IMR-90 (cell line): ENCODE measurements at regions not wholly inside any gene's neighbourhood (a gene's known extent, or its start where the extent isn't known, plus 50 kb on each side); places are given as distances from the start of the nearest gene placed in this dataset.

ENCODE experiments used
- ATAC-seq: fragments of 200-7000 bp; cut with Tn5 transposase; 2 replicates; pipeline ENCODE4 v1.9.1; 2020; ENCODE audit warnings: low read depth, mild to moderate bottlenecking, moderate library complexity
- BruUV-seq: library from RNA; stranded (reverse); fragments of 400-500 nt; replicated peaks from 2 replicates; lab custom pipeline; 2021; lab: Mats Ljungman, UMichigan
- CTCF ChIA-PET: fragments of 300-600 bp; formaldehyde crosslinking; extraction: SDS; loops from one replicate; lab custom pipeline; 2021; ENCODE audit warnings: antibody characterized with exemption; lab: Yijun Ruan, JAX
- POLR2A ChIA-PET: fragments of 300-600 bp; sonication (Branson Sonifier 250); formaldehyde crosslinking; loops from one replicate; lab custom pipeline; 2022; ENCODE audit warnings: antibody characterized with exemption; ENCODE audit not compliant: unreplicated experiment; lab: Charles Lee
- DNase-seq: peaks from one replicate; pipeline ENCODE4 v3.0.0; 2013
- H2AFZ ChIP-seq: replicated peaks from 2 replicates; pipeline ENCODE3; 2013; ENCODE audit warnings: low read length, mild to moderate bottlenecking; ENCODE audit not compliant: poor library complexity
- H2AK5ac ChIP-seq: 2 replicates; pipeline ENCODE4 v1.6.1; 2013; ENCODE audit warnings: low read depth, low read length, inconsistent platforms
- H2AK9ac ChIP-seq: replicated peaks from 2 replicates; pipeline ENCODE3; 2013; ENCODE audit warnings: mild to moderate bottlenecking, low read depth, low read length, moderate library complexity; ENCODE audit not compliant: poor library complexity
- H2BK120ac ChIP-seq: 2 replicates; pipeline ENCODE4 v1.6.1; 2013; ENCODE audit warnings: low read depth, low read length, inconsistent platforms
- H2BK15ac ChIP-seq: 3 replicates; pipeline ENCODE4 v1.6.1; 2013; ENCODE audit warnings: low read depth, low read length, inconsistent platforms
- H2BK20ac ChIP-seq: 2 replicates; pipeline ENCODE4 v1.6.1; 2013; ENCODE audit warnings: low read depth, mild to moderate bottlenecking, inconsistent platforms, low read length, moderate library complexity
- H2BK5ac ChIP-seq: 2 replicates; pipeline ENCODE4 v1.6.1; 2013; ENCODE audit warnings: mild to moderate bottlenecking, low read depth, low read length, inconsistent platforms; ENCODE audit not compliant: poor library complexity, severe bottlenecking
- H3K14ac ChIP-seq: replicated peaks from 2 replicates; pipeline ENCODE4 v1.6.1; 2013; ENCODE audit warnings: low read depth, low read length, inconsistent platforms
- H3K18ac ChIP-seq: 2 replicates; pipeline ENCODE4 v1.6.1; 2013; ENCODE audit warnings: low read depth, low read length, control low read depth
- H3K23ac ChIP-seq: 2 replicates; pipeline ENCODE4 v1.6.1; 2013; ENCODE audit warnings: low read depth, low read length, inconsistent platforms
- H3K27ac ChIP-seq: 2 replicates; pipeline ENCODE4 v1.5.1; 2013; ENCODE audit warnings: mild to moderate bottlenecking, control low read depth, low read length; ENCODE audit not compliant: insufficient read depth
- H3K27me3 ChIP-seq: 2 replicates; pipeline ENCODE4 v1.6.1; 2013; ENCODE audit warnings: low read length; ENCODE audit not compliant: control insufficient read depth, insufficient read depth
- H3K36me3 ChIP-seq: 2 replicates; pipeline ENCODE4 v1.6.1; 2013; ENCODE audit warnings: low read length, mixed read lengths; ENCODE audit not compliant: control insufficient read depth, insufficient read depth
- H3K4ac ChIP-seq: 2 replicates; pipeline ENCODE4 v1.6.1; 2013; ENCODE audit warnings: low read depth, low read length, inconsistent platforms
- H3K4me1 ChIP-seq: 2 replicates; pipeline ENCODE4 v1.6.1; 2013; ENCODE audit warnings: low read length, mixed read lengths; ENCODE audit not compliant: control insufficient read depth, insufficient read depth
- H3K4me2 ChIP-seq: 2 replicates; pipeline ENCODE4 v1.6.1; 2013; ENCODE audit warnings: low read depth, mild to moderate bottlenecking, control low read depth, low read length, moderate library complexity
- H3K4me3 ChIP-seq: 2 replicates; pipeline ENCODE4 v1.5.1; 2013; ENCODE audit warnings: low read depth, mild to moderate bottlenecking, control low read depth, low read length, moderate library complexity; ENCODE audit not compliant: insufficient read depth
- H3K56ac ChIP-seq: 2 replicates; pipeline ENCODE4 v1.6.1; 2013; ENCODE audit warnings: low read length, inconsistent platforms; ENCODE audit not compliant: insufficient read depth; ENCODE audit errors: extremely low read depth
- H3K79me1 ChIP-seq, 2 experiments: 2 replicates each; pipeline ENCODE4 v1.6.1; 2013; ENCODE audit warnings: low read length in 2 of 2, inconsistent platforms in 1 of 2, low read depth in 1 of 2
- H3K9ac ChIP-seq: 2 replicates; pipeline ENCODE4 v1.6.1; 2013; ENCODE audit warnings: low read depth, low read length, control low read depth
- H3K9me1 ChIP-seq: 2 replicates; pipeline ENCODE4 v1.6.1; 2013; ENCODE audit warnings: low read length, inconsistent platforms; ENCODE audit not compliant: insufficient read depth
- H3K9me3 ChIP-seq: 2 replicates; pipeline ENCODE4 v1.6.1; 2013; ENCODE audit warnings: low read length; ENCODE audit not compliant: control insufficient read depth, insufficient read depth
- H4K20me1 ChIP-seq: 2 replicates; pipeline ENCODE4 v1.6.1; 2013; ENCODE audit warnings: low read length, inconsistent platforms; ENCODE audit not compliant: insufficient read depth
- H4K5ac ChIP-seq: 2 replicates; pipeline ENCODE4 v1.6.1; 2013; ENCODE audit warnings: mild to moderate bottlenecking, low read depth, low read length, control low read depth
- H4K8ac ChIP-seq, 2 experiments: 2 replicates each; pipeline ENCODE4 v1.6.1; 2013; ENCODE audit warnings: low read depth in 2 of 2, low read length in 2 of 2, control low read depth in 1 of 2, inconsistent platforms in 1 of 2
- H4K91ac ChIP-seq: 2 replicates; pipeline ENCODE4 v1.6.1; 2013; ENCODE audit warnings: low read depth, low read length, inconsistent platforms; ENCODE audit not compliant: insufficient read depth
- BHLHE40 ChIP-seq: fragments of 150-350 bp; IDR thresholded peaks from 2 replicates; pipeline ENCODE4 v1.6.1; 2016; ENCODE audit warnings: mild to moderate bottlenecking, low read depth, low read length
- CEBPB ChIP-seq: IDR thresholded peaks from 2 replicates; pipeline ENCODE4 v1.6.1; 2012; ENCODE audit warnings: low read depth, low read length, improper control_type of control experiment
- CHD1 ChIP-seq: IDR thresholded peaks from 2 replicates; pipeline ENCODE4 v1.6.1; 2012; ENCODE audit warnings: low read depth, low read length, improper control_type of control experiment
- FOS ChIP-seq: fragments of 150-350 bp; IDR thresholded peaks from 2 replicates; pipeline ENCODE4 v1.6.1; 2016; ENCODE audit warnings: low read depth, low read length
- MAFK ChIP-seq: IDR thresholded peaks from 2 replicates; pipeline ENCODE4 v1.6.1; 2012; ENCODE audit warnings: low read depth, low read length, improper control_type of control experiment
- MAZ ChIP-seq: IDR thresholded peaks from 2 replicates; pipeline ENCODE4 v1.6.1; 2012; ENCODE audit warnings: low read depth, mild to moderate bottlenecking, low read length, improper control_type of control experiment, moderate library complexity, borderline replicate concordance
- NFE2L2 ChIP-seq: fragments of 150-350 bp; IDR thresholded peaks from 2 replicates; pipeline ENCODE4 v1.6.1; 2016; ENCODE audit warnings: low read depth, mild to moderate bottlenecking, low read length
- RAD21 ChIP-seq: IDR thresholded peaks from 2 replicates; pipeline ENCODE4 v1.6.1; 2012; ENCODE audit warnings: low read length, improper control_type of control experiment
- SMC3 ChIP-seq: fragments of 150-350 bp; IDR thresholded peaks from 2 replicates; pipeline ENCODE4 v1.6.1; 2016; ENCODE audit warnings: low read depth, mild to moderate bottlenecking, antibody characterized with exemption, low read length, moderate library complexity
- dilution Hi-C: fragments of 300-500 bp; cut with HindIII; formaldehyde crosslinking; loops from one replicate; pipeline ENCODE4 v1.14.3; 2018; ENCODE audit warnings: low sequenced_read_pairs; ENCODE audit not compliant: unreplicated experiment
- in situ Hi-C: fragments of 300-500 bp; cut with MboI; formaldehyde crosslinking; loops from 3 replicates; pipeline ENCODE4 v1.14.3; 2019; ENCODE audit warnings: low sequenced_read_pairs, inconsistent platforms, mixed read lengths
- intact Hi-C: fragments of 100-400 bp; cut with micrococcal nuclease; formaldehyde crosslinking; loops from 2 replicates; pipeline ENCODE4 v1.10.0; 2022
- TF ChIP-seq, protein P1 (sequence below): fragments of 150-350 bp; IDR thresholded peaks from 2 replicates; pipeline ENCODE4 v1.6.1; 2017; ENCODE audit warnings: mild to moderate bottlenecking, antibody characterized with exemption, low read length, low read depth
- TF ChIP-seq, protein P2 (sequence below): conservative IDR thresholded peaks from 2 replicates; pipeline ENCODE4 v1.5.1; 2012; ENCODE audit warnings: mild to moderate bottlenecking, low read depth, low read length, improper control_type of control experiment

- BruUV-seq: no TSS peak
- Histone ChIP-seq H2AK5ac (no peak overlapping the region), H4K20me1 (no peaks in the 10 kb centered on the region), H3K4me3 (no peak overlapping the region), H4K91ac (no peak overlapping the region), H3K27me3 (no peaks in the 10 kb centered on the region), H2AK9ac (no peak overlapping the region), H3K14ac (no peak overlapping the region), H3K4me1 (no peaks in the 10 kb centered on the region), H4K5ac (no peak overlapping the region), H2BK15ac (no peak overlapping the region), H3K4me2 (peak overlapping the region; percentile 33; the same call in 1 of the 2 replicates), H3K9me3 (no peaks in the 10 kb centered on the region), H3K23ac (no peak overlapping the region), H2BK5ac (no peak overlapping the region), H3K27ac (no peak overlapping the region), H3K4ac (no peak overlapping the region), H3K56ac (no peak overlapping the region), H3K9ac (no peak overlapping the region), H4K8ac (no peak overlapping the region), H3K79me1 (no peaks in the 10 kb centered on the region), H2BK20ac (no peak overlapping the region), H2BK120ac (no peak overlapping the region), H2AFZ (no peak overlapping the region), H3K18ac (no peak overlapping the region), H3K36me3 (no peaks in the 10 kb centered on the region), H3K9me1 (no peaks in the 10 kb centered on the region)
- DNase-seq: no peak
- no peak for ATAC-seq
- ChIA-PET POLR2A (no interaction called here), CTCF (interaction anchor here (0.6 kb wide), 1 partner anchor 20 kb away, joined by 3 read pairs; no protein-coding TSS in a partner anchor)
- in situ Hi-C loops: no loop called here
- TF ChIP-seq RAD21 (no peak), MAFK (no peak), MAZ (no peak), FOS (no peak), NFE2L2 (no peak), BHLHE40 (no peak), CHD1 (no peak), SMC3 (no peak), CEBPB (no peak)
- TF ChIP-seq, protein P1, sequence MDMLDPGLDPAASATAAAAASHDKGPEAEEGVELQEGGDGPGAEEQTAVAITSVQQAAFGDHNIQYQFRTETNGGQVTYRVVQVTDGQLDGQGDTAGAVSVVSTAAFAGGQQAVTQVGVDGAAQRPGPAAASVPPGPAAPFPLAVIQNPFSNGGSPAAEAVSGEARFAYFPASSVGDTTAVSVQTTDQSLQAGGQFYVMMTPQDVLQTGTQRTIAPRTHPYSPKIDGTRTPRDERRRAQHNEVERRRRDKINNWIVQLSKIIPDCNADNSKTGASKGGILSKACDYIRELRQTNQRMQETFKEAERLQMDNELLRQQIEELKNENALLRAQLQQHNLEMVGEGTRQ: no peak
- TF ChIP-seq, protein P2, sequence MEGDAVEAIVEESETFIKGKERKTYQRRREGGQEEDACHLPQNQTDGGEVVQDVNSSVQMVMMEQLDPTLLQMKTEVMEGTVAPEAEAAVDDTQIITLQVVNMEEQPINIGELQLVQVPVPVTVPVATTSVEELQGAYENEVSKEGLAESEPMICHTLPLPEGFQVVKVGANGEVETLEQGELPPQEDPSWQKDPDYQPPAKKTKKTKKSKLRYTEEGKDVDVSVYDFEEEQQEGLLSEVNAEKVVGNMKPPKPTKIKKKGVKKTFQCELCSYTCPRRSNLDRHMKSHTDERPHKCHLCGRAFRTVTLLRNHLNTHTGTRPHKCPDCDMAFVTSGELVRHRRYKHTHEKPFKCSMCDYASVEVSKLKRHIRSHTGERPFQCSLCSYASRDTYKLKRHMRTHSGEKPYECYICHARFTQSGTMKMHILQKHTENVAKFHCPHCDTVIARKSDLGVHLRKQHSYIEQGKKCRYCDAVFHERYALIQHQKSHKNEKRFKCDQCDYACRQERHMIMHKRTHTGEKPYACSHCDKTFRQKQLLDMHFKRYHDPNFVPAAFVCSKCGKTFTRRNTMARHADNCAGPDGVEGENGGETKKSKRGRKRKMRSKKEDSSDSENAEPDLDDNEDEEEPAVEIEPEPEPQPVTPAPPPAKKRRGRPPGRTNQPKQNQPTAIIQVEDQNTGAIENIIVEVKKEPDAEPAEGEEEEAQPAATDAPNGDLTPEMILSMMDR: no peak
- intact Hi-C loops: no loop called here
- dilution Hi-C loops: no loop called here
Measured at GRCh38 chr1:170318736-170319135, 173.0 kb downstream of the NTMT2 start.
